ENCODE measurements at regions not wholly inside any gene's neighbourhood (a gene's known extent, or its start where the extent isn't known, plus 50 kb on each side); places are given as distances from the start of the nearest gene placed in this dataset.

DNA sequence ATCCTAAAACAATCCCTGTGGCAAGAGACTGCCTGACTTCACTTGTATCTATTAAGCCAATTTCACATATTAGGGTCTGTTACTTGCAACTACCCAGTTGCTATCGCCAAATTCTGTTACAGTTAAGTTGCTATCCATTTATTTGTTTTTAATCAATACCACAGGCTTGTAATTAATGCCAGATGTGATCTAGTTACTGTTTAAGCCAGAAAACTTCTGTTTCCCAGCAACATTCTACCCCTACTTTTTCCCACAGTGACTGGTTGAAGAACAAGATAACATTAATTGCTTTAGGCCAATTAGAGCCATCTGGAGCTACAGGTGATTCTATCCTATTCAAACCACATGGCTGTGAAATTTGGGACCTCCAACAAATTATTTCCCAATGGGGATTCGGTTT, 131.3 kb downstream of the ALOX5 start:
- DNase-seq (ENCODE audit: low spot score) = no peak
- no peaks in the 10 kb centered on the region for H3K9me3 Mint-ChIP-seq
- no peaks in the 10 kb centered on the region for H3K4me1 Mint-ChIP-seq (ENCODE audit: low read depth)
- no peaks in the 10 kb centered on the region for H3K36me3 Mint-ChIP-seq (ENCODE audit: low read depth)
- H3K27me3 Mint-ChIP-seq (ENCODE audit: low read depth) = no peaks in the 10 kb centered on the region
- no peak overlapping the region for H3K4me3 Mint-ChIP-seq
- H3K27ac Mint-ChIP-seq = no peak overlapping the region

DNA sequence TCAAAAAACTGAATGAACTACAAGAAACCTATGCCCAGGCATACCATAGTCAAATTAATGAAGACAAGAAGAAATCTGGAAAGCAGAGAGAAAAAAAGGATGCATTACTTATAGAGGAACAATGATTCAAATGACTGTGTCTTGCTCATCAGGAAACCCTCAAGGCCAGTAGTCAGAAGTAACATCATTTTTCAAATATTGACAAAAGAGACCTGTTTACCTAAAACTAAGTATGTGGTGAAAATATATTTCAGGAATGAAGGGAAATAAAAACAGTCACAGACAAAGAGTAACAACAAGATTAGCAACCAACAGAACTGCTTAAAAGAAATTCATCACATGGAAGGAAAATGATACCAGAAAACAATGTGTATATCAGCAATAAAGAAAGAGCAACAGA, 128.4 kb downstream of the ALOX5 start:
- Mint-ChIP-seq H3K9me3 (peaks cover 6% of the 10 kb centered on the region), H3K36me3 (ENCODE audit: low read depth) (no peaks in the 10 kb centered on the region), H3K27me3 (ENCODE audit: low read depth) (no peaks in the 10 kb centered on the region), H3K4me1 (ENCODE audit: low read depth) (no peaks in the 10 kb centered on the region), H3K4me3 (no peak overlapping the region), H3K27ac (no peak overlapping the region)
- no peak for DNase-seq (ENCODE audit: low spot score)

DNA sequence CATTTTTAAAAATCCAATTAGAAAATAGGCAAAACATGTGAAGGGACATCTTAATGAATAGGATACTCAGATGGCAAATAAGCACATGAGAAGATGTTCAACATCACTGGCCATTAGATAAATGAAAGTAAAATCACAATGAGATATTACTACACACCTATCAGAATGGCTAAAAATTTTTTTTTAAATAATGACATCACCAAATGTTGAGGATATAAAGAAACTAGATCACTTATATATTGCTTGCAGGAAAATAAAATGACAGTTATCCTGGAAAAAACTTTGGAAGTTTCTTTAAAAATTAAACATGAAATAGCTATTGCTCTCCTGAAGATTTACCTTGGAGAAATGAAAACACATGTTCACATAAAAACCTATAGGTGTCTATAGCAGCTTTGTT, 127.8 kb downstream of the ALOX5 start:
- H3K27ac Mint-ChIP-seq = no peak overlapping the region
- H3K4me3 Mint-ChIP-seq = no peak overlapping the region
- H3K9me3 Mint-ChIP-seq = peaks cover 10% of the 10 kb centered on the region
- no peaks in the 10 kb centered on the region for H3K4me1 Mint-ChIP-seq (ENCODE audit: low read depth)
- no peaks in the 10 kb centered on the region for H3K36me3 Mint-ChIP-seq (ENCODE audit: low read depth)
- DNase-seq (ENCODE audit: low spot score) = no peak
- no peaks in the 10 kb centered on the region for H3K27me3 Mint-ChIP-seq (ENCODE audit: low read depth)

DNA sequence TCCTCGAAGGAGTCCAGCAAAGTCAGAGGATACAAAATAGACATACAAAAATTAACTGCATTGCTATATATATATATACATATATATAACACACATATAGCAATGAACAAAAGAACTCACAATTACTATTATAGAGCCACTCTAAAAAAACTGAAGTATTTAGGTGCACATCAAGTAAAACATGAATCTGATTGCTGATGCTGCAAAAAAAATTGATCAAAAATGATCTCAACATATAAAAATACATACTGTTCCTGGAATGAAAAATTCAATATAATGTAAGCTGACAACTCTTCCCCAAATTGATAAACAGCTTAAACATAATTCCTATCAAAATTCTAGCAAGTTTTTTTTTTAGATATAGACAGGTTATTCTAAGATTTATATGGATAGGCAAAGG, 126.8 kb downstream of the ALOX5 start:
- H3K27me3 Mint-ChIP-seq (ENCODE audit: low read depth) = no peaks in the 10 kb centered on the region
- DNase-seq (ENCODE audit: low spot score) = no peak
- no peak overlapping the region for H3K4me3 Mint-ChIP-seq
- H3K36me3 Mint-ChIP-seq (ENCODE audit: low read depth) = peaks cover 1% of the 10 kb centered on the region
- no peak overlapping the region for H3K27ac Mint-ChIP-seq
- no peaks in the 10 kb centered on the region for H3K4me1 Mint-ChIP-seq (ENCODE audit: low read depth)
- H3K9me3 Mint-ChIP-seq = peaks cover 12% of the 10 kb centered on the region

DNA sequence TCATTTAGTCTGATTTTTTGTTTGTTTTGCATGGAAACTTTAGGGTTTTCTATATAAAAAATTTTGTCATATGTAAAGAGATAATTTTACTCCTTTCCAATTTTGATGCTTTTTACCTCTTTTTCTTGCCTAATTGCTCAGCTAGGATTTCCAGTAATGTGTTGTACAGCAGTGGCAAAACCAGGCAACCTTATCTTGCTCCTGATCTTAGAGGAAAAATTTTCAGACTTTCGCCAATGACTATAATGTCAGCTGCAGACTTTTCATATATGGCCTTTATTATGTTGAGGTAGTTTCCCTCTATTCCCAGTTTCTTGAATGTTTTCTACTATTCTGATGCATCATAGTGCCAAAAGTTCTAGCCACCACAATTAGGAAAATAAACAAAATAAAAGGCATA, 126.3 kb downstream of the ALOX5 start:
- Mint-ChIP-seq H3K27ac (no peak overlapping the region), H3K4me3 (no peak overlapping the region), H3K27me3 (ENCODE audit: low read depth) (no peaks in the 10 kb centered on the region), H3K9me3 (peaks cover 17% of the 10 kb centered on the region), H3K4me1 (ENCODE audit: low read depth) (peaks cover 2% of the 10 kb centered on the region), H3K36me3 (ENCODE audit: low read depth) (peaks cover 5% of the 10 kb centered on the region)
- DNase-seq (ENCODE audit: low spot score) = no peak

DNA sequence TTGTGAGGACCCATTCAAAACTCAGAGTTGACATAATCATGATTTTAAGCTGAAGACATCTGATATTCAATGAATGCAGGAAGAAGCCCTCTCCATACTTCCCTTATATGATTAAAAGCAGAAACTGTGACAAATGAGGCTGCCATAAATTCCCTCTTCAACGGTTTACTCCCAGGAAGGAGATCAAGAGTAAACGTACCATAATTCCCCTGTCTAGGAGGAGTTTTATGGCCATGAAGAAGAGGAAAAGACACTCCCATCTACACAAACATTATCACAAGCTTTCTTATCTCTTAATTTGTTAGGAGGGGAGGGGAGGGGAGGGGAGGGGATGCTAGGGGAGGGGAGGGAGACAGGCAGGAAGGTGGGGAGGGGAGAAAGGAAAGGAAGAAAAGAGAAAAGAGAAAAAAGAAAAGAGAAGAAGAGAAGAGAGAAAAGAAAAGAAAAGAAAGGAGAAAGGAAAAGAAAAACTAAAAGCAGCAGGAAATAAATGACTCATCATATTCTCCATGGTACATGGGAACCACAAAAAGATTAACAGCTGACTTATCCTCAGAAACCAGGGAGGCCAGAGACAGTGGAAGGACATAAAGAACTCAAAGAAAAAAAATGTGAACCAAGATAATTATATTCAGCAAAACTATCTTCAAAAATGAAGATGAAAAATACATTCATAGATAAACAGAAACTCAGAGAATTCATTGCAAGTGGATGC, 121.6 kb downstream of the ALOX5 start:
- no peak for DNase-seq (ENCODE audit: low spot score)
- H3K36me3 Mint-ChIP-seq (ENCODE audit: low read depth) = peaks cover 5% of the 10 kb centered on the region
- peaks cover 32% of the 10 kb centered on the region for H3K9me3 Mint-ChIP-seq
- no peak overlapping the region for H3K4me3 Mint-ChIP-seq
- no peaks in the 10 kb centered on the region for H3K27me3 Mint-ChIP-seq (ENCODE audit: low read depth)
- H3K27ac Mint-ChIP-seq = no peak overlapping the region
- H3K4me1 Mint-ChIP-seq (ENCODE audit: low read depth) = peaks cover 2% of the 10 kb centered on the region
